NCI-H128 (cell line): ENCODE measurements at regions not wholly inside any gene's neighbourhood (a gene's known extent, or its start where the extent isn't known, plus 50 kb on each side); places are given as distances from the start of the nearest gene placed in this dataset.
"Not testable (repeated sequence)": the region's sequence is repeated elsewhere in the genome, so short reads cannot be mapped to it uniquely, and the experiment has no call there.

Experiments used
- DNase-seq: peaks from one replicate; lab custom pipeline; 2025; ENCODE audit not compliant: unreplicated experiment; lab: John Stamatoyannopoulos, UW

DNA sequence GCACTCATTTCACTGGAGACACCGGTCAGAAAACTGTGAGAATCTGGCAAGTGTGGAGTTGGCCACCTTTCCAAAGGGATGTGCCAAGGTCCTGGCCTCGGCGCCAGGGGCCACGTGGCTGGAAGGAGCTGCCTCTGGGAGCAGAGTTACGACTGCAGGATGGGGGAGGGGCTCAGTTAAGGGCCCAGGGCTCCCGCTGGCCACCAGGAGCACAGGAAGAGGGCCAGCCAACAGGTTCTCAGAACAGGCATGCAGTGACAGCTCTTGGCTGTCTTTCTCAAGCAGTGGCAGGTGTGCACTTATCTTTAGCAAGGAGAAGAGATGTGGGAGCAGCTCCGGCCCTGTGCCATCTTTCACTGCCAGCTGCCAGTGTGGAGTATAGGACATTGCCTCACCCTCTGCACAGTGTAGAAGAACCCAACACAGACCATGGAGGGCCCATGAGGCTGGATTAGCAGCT, 115.9 kb upstream of the RBPJ start:
- no peak for DNase-seq

DNA sequence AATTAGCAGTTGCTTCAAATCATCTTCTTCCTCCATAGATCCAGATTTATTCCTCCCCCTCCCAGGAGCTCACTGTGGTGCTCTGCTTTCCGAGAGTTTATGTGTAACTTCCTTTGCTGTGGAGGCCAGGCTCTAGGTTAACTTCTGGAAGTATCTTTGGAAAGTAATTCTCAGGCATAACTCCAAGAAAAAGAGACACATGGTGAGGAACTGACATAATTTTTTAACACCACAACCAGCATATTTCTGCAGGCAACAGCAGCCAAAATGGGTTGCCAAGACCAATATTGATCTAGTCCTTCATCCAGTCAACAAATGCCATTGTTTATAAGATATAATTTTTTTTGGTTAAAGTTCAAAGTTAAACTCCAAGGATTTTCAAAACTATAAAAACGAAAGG, 114.5 kb upstream of the RBPJ start:
- no peak for DNase-seq

GRCh38 chr4:26206999-26207398, 113.8 kb upstream of the RBPJ start:
- DNase-seq, result no peak

DNA sequence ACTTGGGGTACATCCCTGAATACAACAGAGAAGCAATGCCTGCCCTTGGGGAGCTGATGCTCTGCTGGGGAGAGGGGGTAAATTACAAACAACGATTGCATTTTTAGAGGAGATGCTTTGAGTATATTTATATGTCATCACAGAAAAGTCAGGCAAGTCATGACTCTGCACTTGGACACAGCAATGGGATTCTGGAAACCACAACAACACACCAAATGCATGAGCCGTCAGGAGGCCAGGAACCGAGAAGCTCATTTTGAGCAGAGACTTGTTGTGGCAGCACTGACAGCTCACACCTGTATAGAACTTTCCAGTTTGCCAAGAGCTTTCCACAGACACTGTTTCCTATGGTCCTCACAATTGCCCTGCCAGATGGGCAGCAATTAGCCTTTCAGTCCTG, 113.2 kb upstream of the RBPJ start:
- DNase-seq, result no peak

DNA sequence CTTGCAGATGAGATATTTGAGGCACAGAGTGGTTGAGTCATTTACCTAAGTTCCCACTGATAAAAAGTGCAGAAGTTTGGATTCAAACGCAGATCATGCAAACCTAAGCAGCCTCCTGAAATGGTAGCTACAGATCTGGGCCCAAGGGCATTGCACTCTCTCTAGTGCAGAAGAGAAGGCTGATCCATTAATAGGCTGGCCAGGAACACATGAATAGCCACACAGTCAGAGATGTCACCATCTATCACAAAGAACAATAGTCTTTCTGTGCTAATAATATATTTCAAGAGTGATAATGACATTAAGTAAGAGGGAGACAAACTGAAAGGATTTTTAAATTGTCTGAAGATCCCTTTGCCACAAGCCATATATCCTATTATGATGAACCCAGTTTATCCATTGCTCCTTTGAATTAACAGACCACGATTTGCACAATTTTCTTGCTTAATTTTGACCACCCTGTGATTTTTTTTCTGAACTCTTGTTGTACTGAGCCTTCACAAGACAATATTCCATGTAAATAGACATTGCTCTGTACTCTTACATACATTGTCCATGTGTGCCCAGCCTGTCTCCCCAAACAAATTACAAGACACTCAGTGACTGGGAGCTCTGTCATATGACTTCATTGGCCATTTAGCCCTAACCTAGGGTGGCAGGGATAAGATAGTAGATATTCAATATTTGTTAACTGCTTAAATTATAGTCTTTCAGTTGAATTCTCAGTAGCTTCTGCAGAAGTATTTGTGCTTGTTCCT, 112.4 kb upstream of the RBPJ start:
- no peak for DNase-seq

DNA sequence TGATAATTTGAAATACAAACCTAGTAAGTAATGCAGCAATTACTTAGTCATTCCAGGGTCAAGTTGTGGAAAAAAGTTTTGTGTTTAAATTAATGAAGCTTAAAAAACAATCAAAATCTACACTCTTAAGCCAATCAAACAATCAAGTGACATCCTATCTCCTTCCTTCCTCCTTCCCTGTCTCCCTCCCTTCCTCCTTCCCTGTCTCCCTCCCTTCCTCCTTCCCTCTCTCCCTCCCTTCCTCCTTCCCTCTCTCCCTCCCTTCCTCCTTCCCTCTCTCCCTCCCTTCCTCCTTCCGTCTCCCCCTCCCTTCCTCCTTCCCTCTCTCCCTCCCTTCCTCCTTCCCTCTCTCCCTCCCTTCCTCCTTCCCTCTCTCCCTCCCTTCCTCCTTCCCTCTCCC, 111.4 kb upstream of the RBPJ start:
- not testable (repeated sequence) for DNase-seq

- DNase-seq, result no peak
These were observed 108.3 kb upstream of the RBPJ start for GRCh38 chr4:26212528-26212927.

DNA sequence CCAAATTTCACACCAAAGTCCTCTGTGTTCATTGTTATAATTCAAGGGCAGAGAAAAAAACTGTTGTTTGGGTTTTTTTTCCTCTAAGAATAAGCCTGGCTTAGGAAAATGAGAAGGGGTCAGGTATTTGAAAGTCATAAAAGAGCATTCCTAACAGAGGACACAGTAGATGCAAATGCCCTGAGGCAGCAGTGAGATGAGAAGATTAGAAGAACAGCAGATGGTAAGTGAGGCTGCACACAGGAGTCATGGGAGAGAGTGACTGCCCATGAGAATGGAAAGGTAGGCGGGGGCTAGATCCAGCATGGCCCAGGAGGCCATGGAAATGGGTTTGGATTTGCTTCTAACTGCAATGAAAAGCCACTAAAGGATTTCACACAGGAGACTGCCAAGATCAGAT, 107.5 kb upstream of the RBPJ start:
- DNase-seq, result no peak

DNA sequence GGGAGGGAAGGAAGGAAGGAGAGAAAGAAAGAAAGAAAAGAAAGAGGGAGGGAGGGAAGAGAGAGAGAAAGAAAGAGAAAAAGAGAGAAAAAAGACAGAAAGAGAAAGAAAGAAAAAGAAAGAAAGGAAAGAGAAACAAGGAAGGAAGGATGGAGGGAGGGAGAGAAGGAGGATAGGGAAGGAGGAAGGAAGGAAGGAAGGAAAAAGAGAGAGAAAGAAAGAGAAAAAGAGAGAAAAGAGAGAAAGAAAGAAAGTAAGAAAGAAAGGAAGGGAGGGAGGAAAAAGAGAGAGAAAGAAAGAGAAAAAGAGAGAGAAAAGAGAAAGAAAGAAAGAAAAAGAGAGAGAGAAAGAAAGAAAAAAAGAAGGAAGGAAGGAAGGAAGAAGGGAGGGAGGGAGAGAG, 105.8 kb upstream of the RBPJ start:
- no peak for DNase-seq

DNA sequence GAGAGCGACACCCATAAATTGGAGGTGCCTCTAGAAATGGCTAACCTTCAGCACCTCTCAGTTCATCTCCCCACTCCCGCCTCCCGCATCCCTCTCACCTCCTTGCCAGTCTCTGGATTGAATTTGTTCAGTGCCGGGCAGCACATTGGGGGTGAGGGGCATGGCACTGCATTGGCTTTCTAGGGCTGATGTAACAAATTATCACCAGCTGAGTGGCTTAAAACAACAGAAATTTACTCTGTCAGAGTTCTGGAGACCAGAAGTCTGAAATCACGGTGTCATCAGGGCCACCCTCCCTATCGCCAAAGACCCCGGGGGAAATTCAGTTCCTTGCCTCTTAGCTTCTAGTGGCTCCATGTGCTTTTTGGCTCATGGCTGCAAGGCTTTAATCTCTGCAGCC, 105.1 kb upstream of the RBPJ start:
- no peak for DNase-seq

GRCh38 chr4:26217481-26217880, 103.3 kb upstream of the RBPJ start:
- DNase-seq, result no peak

DNA sequence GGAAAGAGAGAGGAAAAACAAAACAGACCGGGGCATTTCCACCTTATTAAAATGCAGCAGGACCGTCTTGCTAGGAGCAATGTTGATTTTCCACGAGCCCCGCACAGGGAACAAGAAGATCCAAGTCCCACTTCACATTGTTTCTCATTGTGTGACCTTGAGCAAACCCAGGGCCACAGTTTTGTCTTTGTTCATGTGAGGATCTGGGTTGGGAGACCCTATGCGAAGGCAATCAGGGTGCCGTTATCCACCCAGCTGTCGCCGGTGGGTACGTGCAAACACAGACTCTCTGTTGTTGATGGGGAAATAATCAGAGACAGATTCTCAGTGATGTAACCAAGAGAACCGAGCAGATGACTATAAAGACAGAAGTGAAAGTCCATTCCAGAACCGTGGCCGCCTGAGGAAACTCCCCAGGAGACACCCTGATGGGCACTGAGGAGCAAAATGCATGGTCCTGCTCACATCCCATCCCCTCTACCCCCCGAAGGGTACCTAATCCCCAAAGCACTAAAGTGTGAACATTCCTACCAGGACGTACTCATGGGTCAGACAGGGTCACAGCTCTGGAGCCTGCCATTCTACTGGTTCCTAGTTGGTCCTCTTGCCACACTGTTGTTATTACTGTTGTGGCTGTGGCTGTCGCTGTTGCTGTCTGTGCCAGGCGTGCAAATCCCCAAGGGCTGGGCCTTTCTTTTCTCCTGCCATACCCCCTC, 102.7 kb upstream of the RBPJ start:
- DNase-seq, result no peak

GRCh38 chr4:26218677-26219605, 101.9 kb upstream of the RBPJ start:
- no peak for DNase-seq

GRCh38 chr4:26220696-26221095, 100.1 kb upstream of the RBPJ start:
- no peak for DNase-seq

- no peak for DNase-seq
These were observed 97.7 kb upstream of the RBPJ start for GRCh38 chr4:26223155-26223554.

GRCh38 chr4:26226629-26227376, 94.0 kb upstream of the RBPJ start:
- no peak for DNase-seq

- DNase-seq, result no peak
These were observed 93.1 kb upstream of the RBPJ start for GRCh38 chr4:26227601-26228229.

DNA sequence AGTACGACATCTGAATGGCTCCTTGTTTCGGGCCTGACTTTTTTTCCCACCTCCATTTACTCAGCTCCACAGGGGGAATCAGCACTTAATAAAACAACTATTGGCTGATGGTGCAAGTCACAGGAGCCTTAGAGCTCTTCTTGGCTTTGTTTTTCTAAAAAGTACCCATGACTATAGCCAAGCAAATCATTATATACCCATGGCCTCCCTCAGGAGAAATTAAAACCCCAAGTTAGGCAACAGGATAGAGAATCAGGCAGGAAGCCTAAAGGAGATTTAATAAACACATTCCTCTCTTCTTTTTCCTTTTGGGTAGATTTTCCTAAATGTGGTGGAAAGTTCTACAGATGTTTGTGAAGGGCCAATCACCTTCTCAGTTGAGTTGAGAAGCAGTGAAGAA, 91.9 kb upstream of the RBPJ start:
- DNase-seq, result no peak

GRCh38 chr4:26229974-26230373, 90.8 kb upstream of the RBPJ start:
- no peak for DNase-seq

- DNase-seq, result no peak
These were observed 87.5 kb upstream of the RBPJ start for GRCh38 chr4:26233350-26233749.
